GM10266 (cell line): ENCODE measurements at regions not wholly inside any gene's neighbourhood (a gene's known extent, or its start where the extent isn't known, plus 50 kb on each side); places are given as distances from the start of the nearest gene placed in this dataset.

Experiments used
- DNase-seq: peaks from one replicate; pipeline ENCODE4 v3.0.0; 2012; ENCODE audit errors: extremely low spot score
- TF ChIP-seq, protein P1 (sequence below): IDR thresholded peaks from 2 replicates; pipeline ENCODE4 v1.5.1; 2012; ENCODE audit warnings: mild to moderate bottlenecking, low read depth; ENCODE audit not compliant: control insufficient read depth, insufficient read depth; ENCODE audit errors: missing control alignments

DNA sequence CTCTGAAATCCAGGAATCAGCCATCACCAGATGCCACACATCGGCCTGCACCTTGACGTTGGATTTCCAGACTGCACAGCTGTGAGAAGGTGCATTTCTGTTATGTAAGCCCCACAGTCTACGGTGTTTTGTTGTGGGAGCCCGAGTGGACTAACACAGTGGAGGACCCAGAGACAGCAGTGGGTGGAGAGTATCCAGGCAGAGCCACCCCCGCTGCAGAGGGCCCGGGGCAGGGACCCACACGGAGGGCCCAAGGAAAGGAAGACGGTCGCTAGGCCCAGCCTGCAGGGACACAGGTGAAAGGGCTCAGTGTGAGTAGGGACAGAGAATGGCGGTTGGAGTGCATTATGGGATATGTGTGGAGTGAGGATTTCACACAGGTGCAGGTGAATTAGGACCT, 288.3 kb upstream of the AJAP1 start:
- TF ChIP-seq, protein P1, sequence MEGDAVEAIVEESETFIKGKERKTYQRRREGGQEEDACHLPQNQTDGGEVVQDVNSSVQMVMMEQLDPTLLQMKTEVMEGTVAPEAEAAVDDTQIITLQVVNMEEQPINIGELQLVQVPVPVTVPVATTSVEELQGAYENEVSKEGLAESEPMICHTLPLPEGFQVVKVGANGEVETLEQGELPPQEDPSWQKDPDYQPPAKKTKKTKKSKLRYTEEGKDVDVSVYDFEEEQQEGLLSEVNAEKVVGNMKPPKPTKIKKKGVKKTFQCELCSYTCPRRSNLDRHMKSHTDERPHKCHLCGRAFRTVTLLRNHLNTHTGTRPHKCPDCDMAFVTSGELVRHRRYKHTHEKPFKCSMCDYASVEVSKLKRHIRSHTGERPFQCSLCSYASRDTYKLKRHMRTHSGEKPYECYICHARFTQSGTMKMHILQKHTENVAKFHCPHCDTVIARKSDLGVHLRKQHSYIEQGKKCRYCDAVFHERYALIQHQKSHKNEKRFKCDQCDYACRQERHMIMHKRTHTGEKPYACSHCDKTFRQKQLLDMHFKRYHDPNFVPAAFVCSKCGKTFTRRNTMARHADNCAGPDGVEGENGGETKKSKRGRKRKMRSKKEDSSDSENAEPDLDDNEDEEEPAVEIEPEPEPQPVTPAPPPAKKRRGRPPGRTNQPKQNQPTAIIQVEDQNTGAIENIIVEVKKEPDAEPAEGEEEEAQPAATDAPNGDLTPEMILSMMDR, result no peak

DNA sequence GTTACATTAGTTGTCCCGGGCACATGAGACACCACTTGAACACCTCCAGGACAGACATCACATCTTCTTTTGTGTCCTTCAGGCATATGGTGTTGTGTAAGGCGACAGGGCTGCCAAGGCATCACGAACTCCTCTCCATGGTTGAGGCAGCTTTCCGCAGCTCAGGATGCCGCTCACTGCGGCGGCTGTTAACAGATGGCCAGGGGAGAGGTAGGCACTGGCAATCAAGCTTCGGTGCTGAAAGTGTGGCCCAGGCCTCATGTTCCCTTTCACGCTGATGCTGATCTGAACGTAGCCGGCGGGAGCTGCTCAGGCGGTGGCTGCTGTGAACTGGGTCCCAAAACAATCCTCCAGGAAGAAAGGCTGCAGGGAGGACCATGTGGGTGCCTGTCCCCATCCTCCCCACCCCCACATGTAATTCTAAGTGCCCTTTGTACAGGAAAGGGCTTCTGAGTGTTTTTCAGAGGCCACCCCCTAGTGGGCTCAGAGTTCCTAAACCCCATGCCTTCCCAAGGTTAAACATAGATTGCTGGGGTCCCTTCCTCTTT, 287.1 kb upstream of the AJAP1 start:
- TF ChIP-seq, protein P1, result no peak
- no peak for DNase-seq

More for the DNA sequence above, 288.3 kb upstream of the AJAP1 start:
- no peak for DNase-seq

DNA sequence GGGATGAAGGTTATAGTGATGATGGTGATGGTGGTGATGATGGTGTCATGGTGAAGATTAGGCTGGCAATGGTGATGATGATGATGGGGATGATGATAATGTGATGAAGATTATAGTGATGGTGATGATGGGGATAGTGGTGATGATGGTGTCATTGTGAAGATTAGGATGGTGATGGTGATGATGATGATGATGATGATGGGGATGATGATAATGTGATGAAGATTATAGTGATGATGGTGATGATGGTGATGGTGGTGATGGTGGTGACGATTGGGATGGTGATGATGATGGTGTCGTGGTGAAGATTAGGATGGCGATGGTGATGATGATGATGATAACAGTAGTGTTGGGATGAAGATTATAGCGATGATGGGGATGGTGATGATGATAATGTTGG, 285.1 kb upstream of the AJAP1 start:
- TF ChIP-seq, protein P1, result no peak
- DNase-seq, result no peak

DNA sequence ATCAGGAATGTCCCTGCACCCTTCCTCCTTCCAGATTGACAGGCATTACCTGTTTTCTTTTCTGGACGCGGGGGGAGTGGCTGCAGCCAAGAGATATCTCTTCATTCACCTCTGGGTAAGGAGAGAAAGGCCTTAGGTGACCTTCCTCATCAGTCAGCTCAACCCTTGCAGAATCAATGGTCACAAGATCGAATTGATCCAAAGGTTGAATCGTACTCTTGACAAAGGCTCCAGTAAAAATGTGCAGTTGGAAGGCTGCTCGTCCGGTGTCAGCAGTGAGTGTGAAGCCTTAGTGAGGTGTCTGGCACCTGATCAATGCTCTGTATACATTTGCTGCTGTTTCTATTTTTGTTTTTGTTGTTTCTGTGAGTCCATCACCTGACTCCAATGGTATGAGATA, 282.6 kb upstream of the AJAP1 start:
- TF ChIP-seq, protein P1, result no peak

DNA sequence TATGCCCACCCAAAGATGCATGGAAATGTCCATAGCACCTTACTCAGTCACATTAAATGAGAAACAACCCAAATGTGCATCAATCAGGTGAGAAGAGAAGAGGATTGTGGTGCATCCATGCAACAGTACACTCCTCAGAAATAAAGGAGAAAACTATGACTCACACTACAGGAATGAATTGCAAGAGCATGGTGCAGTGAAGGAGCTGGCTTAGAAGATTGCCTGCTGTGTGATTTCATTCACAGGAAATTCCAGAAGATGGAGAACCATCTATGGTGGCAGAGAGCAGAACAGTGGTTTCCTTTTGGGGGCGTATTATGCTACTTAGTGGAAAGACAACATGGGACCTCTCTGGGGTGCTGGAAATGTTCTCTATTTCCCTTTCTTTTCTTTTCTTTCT, 278.6 kb upstream of the AJAP1 start:
- TF ChIP-seq, protein P1, result no peak
- no peak for DNase-seq

More for the DNA sequence above, 282.6 kb upstream of the AJAP1 start:
- DNase-seq, result no peak

DNA sequence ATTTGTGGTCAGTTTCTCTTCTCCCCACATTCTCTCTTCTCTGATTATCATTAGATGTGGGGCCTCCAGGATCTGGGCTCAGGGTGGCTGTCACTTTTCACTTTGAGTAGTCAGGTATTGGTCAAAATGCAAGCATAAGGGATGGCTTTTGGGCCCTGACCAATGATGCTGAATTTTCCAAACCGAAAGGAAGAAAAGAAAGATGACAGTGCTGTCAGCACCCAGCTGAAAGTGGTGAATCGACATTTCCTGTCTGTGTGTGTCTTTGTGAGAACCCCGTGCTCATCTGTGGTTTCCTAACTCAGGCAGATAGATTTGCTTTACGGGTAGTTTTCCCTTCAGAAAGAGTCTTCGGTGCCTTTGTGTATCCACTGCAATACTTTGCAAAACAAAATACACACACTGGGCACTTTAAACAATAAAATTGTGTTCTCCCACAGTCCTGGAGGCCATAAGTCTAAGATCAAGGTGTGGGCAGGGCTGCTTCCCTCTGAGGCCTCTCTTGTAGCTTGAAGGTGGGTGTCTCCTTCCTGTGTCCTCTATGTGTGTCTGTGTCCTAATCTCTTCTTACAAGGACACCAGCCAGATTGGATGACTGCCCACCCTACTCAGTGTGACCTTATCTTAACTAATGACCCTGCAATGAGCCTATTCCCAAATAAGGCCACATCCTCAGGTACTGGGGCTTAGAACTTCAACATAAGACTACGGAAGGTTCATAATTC, 274.8 kb upstream of the AJAP1 start:
- TF ChIP-seq, protein P1, result no peak
- no peak for DNase-seq

DNA sequence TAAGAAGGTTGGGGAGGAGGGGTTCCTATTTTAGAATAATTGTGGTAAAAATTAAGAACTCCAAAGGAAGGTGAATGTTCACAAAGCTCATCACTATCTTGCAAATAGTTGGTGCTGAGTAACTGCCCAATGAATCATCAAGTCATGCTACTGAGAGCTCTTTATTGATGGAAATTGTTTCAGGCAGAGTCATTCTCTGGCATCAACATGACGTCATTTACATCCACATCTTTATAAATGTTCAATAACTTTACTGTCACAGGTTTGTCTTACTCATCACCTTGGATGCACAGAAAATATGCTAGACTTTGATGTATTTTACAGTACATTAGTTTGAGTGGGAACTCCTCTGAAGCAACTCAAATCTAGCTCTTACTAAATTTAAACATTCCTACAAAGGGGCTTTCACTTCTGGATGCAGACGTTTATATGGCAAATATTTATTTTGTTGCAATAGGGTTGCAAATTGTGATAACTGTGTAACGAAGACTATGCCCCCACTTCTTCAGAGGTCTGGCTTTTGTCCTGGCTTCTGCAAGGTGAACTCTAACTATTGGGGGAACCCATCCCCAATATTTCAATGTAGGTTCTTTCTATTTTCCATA, 273.7 kb upstream of the AJAP1 start:
- DNase-seq, result no peak
- TF ChIP-seq, protein P1, result no peak
